Right lobe of liver (tissue), 6 donors: ENCODE measurements at regions not wholly inside any gene's neighbourhood (a gene's known extent, or its start where the extent isn't known, plus 50 kb on each side); places are given as distances from the start of the nearest gene placed in this dataset.
A peak's percentile ranks its signal among the peaks of the same experiment; 100 is the strongest.

ENCODE experiments used
- ATAC-seq, 4 donors: fragments of 200-7000 bp; cut with Tn5 transposase; one replicate each; pipeline ENCODE4 v1.9.1; 2020; ENCODE audit warnings: mild to moderate bottlenecking in 4 of 4, moderate library complexity in 4 of 4
- DNase-seq, 3 donors: peaks; one replicate each; pipeline ENCODE4 v3.0.0-alpha.2; 2020
- H3K27ac ChIP-seq, 3 donors: fragments of 200-600 bp; one replicate each; pipeline ENCODE4 v1.8.0; 2022
- H3K27me3 ChIP-seq, 2 donors: fragments of 200-600 bp; one replicate each; pipeline ENCODE4 v1.8.0; 2022
- H3K36me3 ChIP-seq, 4 donors: fragments of 200-600 bp; sonication (generic) in 1 of 4; one replicate each; pipeline versions ENCODE4 v1.5.1 to v1.8.0; 2017 to 2022; ENCODE audit warnings: control low read depth in 1 of 4
- H3K4me1 ChIP-seq, 4 donors: fragments of 200-600 bp; sonication (generic) in 1 of 4; one replicate each; pipeline versions ENCODE4 v1.5.1 to v1.8.0; 2017 to 2022; ENCODE audit warnings: control low read depth in 1 of 4
- H3K4me3 ChIP-seq, 3 donors: fragments of 200-600 bp; one replicate each; pipeline ENCODE4 v1.8.0; 2022
- H3K9me3 ChIP-seq, 4 donors: fragments of 200-600 bp; sonication (generic) in 1 of 4; one replicate each; pipeline versions ENCODE4 v1.5.1 to v1.8.0; 2017 to 2022; ENCODE audit warnings: control low read depth in 1 of 4
- CTCF ChIP-seq, 4 donors: fragments of 200-600 bp in 3 of 4; fragments of 450-650 bp in 1 of 4; IDR thresholded peaks; one replicate each; pipeline versions ENCODE4 v1.5.1 to v1.8.0; 2016 to 2022; ENCODE audit warnings: antibody characterized with exemption in 4 of 4, mild to moderate bottlenecking in 2 of 4
- POLR2A ChIP-seq: fragments of 450-650 bp; IDR thresholded peaks from one replicate; pipeline ENCODE4 v1.6.1; 2017; ENCODE audit warnings: antibody characterized with exemption, mild to moderate bottlenecking
- WGBS: methylation state at CpG from one replicate; pipeline ENCODE4 v1.1.6; 2018; ENCODE audit warnings: low coverage, low lambda C conversion rate; ENCODE audit not compliant: insufficient coverage; ENCODE audit errors: missing lambda C conversion rate; 5-methylcytosine and 5-hydroxymethylcytosine counted together
- intact Hi-C, 2 donors: fragments of 100-400 bp; cut with DNase I; formaldehyde crosslinking; loops; one replicate each; pipeline versions ENCODE4 v1.11.2 to v1.14.1; 2022
- donor health status: DM: no; HTN: yes; CAD: no.
- donor health status: DM: no; HTN: no; CAD: no.
- donor health status: DM: no; HTN: no; CAD: no.
- donor health status: DM: no; HTN: yes; CAD: no.
- donor health status: DM: no; HTN: yes; CAD: no.

DNA sequence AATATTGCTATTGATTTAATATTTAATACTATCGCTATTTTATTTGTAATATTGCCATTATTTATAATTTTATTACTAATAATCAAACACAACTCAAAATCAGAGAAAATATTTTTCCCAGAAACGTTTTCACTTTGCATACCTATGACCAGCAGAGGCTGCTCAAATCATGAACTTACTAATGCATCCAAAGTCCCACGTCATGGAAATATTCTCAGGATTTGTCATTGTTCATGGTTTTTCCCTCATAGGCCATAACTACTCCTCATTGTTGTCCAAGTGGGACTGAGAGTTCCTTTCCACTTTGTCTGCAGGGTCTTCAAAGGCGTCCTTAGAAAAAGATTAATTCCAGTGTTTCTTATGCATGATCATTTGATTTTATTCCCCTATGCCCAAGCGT is 344.8 kb downstream of the THBS2 start:
- H3K9me3 ChIP-seq, result no peaks in the 10 kb centered on the region
- no peaks in the 10 kb centered on the region for H3K27me3 ChIP-seq
- H3K4me3 ChIP-seq, result no peak overlapping the region
- no peaks in the 10 kb centered on the region for H3K4me1 ChIP-seq
- intact Hi-C loops, result no loop called here
- WGBS, result 68% methylated on average over 5 of the region's 5 CpGs
- no peak for ATAC-seq
- DNase-seq, result no peak
- no peak for TF ChIP-seq CTCF (IDR thresholded peaks at IDR 0.05)
- no peak for TF ChIP-seq POLR2A
- no peak overlapping the region for H3K27ac ChIP-seq
- no peaks in the 10 kb centered on the region for H3K36me3 ChIP-seq

- TF ChIP-seq CTCF (IDR thresholded peaks at IDR 0.05), result no peak
- TF ChIP-seq POLR2A, result no peak
- ATAC-seq (no peak), DNase-seq (no peak)
- H3K36me3 ChIP-seq, result no peaks in the 10 kb centered on the region
- no peaks in the 10 kb centered on the region for H3K9me3 ChIP-seq
- intact Hi-C loops, result no loop called here
- no peaks in the 10 kb centered on the region for H3K4me1 ChIP-seq
- 47% methylated on average over 5 of the region's 5 CpGs for WGBS
- no peaks in the 10 kb centered on the region for H3K27me3 ChIP-seq
- H3K4me3 ChIP-seq, result no peak overlapping the region
- no peak overlapping the region for H3K27ac ChIP-seq
Measured at GRCh38 chr6:168908166-168908565, 345.5 kb downstream of the THBS2 start.

DNA sequence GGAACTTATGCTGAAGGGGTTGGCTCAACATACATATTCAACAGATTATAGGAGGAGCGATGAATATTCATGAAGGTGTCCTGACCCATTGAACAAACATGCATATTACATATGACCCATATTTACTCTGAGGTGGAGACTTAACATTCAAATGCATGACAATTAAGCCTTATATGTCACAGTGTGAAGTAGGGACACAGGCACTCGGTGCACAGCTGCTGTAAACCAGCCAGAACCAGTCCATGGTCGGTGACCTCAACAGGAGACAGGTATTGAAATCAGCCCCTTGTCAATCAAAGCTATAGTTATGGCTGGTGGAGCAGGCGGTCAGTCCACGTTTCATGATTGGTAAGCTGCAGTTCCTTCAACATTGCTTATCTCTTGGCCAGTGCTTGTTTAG is 347.3 kb downstream of the THBS2 start:
- no peaks in the 10 kb centered on the region for H3K9me3 ChIP-seq
- H3K27ac ChIP-seq, result no peak overlapping the region
- H3K4me1 ChIP-seq, result no peaks in the 10 kb centered on the region
- ATAC-seq, result no peak
- H3K36me3 ChIP-seq, result no peaks in the 10 kb centered on the region
- intact Hi-C loops, result no loop called here
- WGBS, result 41% methylated on average over 5 of the region's 5 CpGs
- TF ChIP-seq CTCF (IDR thresholded peaks at IDR 0.05) (no peak), POLR2A (no peak)
- H3K4me3 ChIP-seq, result no peak overlapping the region
- no peaks in the 10 kb centered on the region for H3K27me3 ChIP-seq
- no peak for DNase-seq

DNA sequence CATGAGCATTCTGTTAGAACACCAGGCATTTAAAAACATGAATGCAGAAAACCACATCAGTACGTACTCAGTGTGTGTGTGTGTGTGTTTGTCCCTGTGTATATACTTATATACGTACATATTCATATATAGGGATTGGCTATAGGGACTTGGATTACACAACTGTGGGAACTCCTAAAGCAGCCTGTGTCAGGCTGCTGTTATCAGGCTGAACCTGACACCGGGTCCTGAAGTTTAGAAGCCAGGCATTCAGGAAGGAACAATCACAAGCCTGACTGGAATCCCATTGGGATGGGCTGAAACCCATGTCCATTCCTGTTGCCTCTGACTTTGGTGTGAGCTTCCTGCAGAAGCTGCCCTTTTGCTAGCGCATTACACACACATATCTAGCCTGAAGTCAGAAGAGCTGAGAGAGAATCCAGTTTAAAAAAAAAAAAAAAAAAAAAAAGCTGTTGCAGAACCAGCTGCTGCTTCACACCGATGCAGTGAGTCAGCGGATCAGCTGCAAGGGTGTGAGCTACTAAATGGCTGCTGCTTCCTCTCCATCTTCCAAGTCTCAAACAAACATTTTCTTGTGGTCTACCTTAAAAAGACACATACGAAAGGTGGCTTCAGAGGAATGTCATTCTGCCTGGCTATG is 348.1 kb downstream of the THBS2 start:
- Histone ChIP-seq H3K9me3 (no peaks in the 10 kb centered on the region), H3K27me3 (no peaks in the 10 kb centered on the region), H3K4me1 (no peaks in the 10 kb centered on the region), H3K36me3 (no peaks in the 10 kb centered on the region), H3K27ac (no peak overlapping the region), H3K4me3 (no peak overlapping the region)
- 65% methylated on average over 6 of the region's 7 CpGs for WGBS
- ATAC-seq, result peak in 1 of 4 donors; percentile 18
- intact Hi-C loops, result no loop called here
- TF ChIP-seq CTCF (IDR thresholded peaks at IDR 0.05), result no peak
- no peak for TF ChIP-seq POLR2A
- DNase-seq, result no peak
